ENCODE measurements at regions not wholly inside any gene's neighbourhood (a gene's known extent, or its start where the extent isn't known, plus 50 kb on each side); places are given as distances from the start of the nearest gene placed in this dataset.

- peaks cover 5% of the 10 kb centered on the region; the same call in 1 of the 2 replicates for H3K9me3 ChIP-seq (replicated peaks)
- no peaks in the 10 kb centered on the region for H3K36me3 ChIP-seq
Measured at GRCh38 chr9:115385383-115386122, 267.6 kb upstream of the TNC start.

DNA sequence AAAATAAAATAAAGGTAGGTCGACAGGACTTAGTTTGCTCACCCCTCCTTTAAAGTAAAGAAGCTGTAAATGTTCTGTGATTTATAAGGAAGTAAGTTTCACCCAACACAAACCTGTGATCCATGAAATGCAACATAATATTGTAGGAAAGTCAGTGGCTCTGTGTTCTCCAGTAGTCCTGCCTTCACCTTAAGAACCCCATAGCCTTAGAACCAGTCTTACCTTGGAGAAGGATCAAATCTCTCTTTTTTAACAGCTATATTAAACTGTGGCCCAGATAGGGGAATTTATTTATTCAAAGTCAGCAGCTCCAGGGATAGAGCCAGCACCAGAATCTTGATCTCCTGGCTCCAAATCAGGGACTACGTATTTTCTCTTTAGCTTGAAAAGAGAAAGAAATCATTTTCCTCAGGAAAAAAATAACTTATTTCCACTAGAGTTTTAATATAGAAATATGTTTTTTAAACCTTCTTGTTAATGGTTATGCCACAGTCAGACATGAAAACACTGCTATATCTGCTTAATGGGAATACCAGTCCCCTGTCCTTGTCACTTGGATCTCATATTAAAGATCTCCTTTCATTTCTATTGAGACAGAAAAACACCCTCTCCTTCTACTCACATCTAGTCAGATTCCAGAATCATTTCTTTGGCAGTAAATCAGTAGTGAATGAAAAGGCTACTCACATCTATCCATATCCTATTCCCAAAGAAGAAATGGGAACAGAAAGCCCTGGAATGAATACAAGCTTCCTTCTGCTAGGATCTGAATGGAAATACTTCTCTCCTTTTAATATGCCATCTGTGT is 269.2 kb upstream of the TNC start:
- Histone ChIP-seq H3K4me1 (replicated peaks) (no peaks in the 10 kb centered on the region), H3K27me3 (replicated peaks) (no peaks in the 10 kb centered on the region), H3K4me3 (no peak overlapping the region), H3K9me3 (replicated peaks) (peaks cover 5% of the 10 kb centered on the region; the same call in 1 of the 2 replicates), H3K36me3 (no peaks in the 10 kb centered on the region), H3K27ac (no peak overlapping the region)
- DNase-seq (ENCODE audit: low read depth in 1 of 2, low spot score in 2 of 2) = no peak

More at GRCh38 chr9:115385383-115386122, 267.6 kb upstream of the TNC start:
- DNase-seq (ENCODE audit: low read depth in 1 of 2, low spot score in 2 of 2) = no peak
- H3K4me1 ChIP-seq (replicated peaks) = no peaks in the 10 kb centered on the region
- H3K27ac ChIP-seq = no peak overlapping the region
- H3K27me3 ChIP-seq (replicated peaks) = no peaks in the 10 kb centered on the region
- no peak overlapping the region for H3K4me3 ChIP-seq

- DNase-seq (ENCODE audit: low read depth in 1 of 2, low spot score in 2 of 2) = no peak
- Histone ChIP-seq H3K9me3 (replicated peaks) (no peaks in the 10 kb centered on the region), H3K4me1 (replicated peaks) (peaks cover 10% of the 10 kb centered on the region), H3K4me3 (no peak overlapping the region), H3K27me3 (replicated peaks) (no peaks in the 10 kb centered on the region), H3K36me3 (no peaks in the 10 kb centered on the region), H3K27ac (no peak overlapping the region)
Measured at GRCh38 chr9:115391168-115391825, 273.3 kb upstream of the TNC start.

DNA sequence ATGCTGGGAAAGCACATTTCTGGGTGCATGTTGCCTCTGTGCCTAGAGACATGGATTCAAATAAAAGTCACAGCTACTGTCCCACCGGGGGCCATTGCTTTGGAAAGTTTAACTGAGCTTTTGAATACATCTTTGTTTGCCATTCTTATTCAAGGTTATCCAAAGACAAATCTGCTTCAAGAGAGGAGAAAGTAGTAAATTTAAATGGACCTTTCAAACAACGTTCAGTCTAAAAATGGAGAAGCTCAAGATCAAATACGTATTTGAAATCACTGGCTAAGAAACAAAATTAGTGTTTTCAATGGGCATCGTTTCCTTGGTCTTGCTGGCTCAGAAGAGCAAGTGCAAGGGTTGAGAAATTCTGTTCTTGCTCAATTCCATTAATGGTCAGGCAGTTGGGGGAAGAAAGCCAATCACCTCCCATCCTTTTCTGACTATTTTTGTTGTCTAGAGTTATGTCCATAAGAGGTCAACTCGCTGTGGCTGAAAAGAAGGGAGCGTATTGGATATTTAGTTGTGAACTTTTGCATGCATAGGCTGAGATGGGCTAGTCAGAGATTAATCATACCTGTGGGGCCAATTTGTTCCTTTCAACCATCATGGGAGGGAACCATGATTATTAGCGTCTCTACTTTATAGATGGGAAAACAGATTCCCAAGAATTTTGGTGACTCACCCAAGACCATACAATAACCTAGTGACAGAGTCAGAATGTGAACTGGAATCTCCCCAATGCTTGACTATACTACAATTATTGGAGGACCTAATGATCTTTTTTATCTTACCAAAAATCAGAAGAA is 276.2 kb upstream of the TNC start:
- Histone ChIP-seq H3K36me3 (no peaks in the 10 kb centered on the region), H3K9me3 (replicated peaks) (no peaks in the 10 kb centered on the region), H3K4me1 (replicated peaks) (peaks cover 12% of the 10 kb centered on the region), H3K27me3 (replicated peaks) (no peaks in the 10 kb centered on the region), H3K4me3 (no peak overlapping the region), H3K27ac (no peak overlapping the region)
- DNase-seq (ENCODE audit: low read depth in 1 of 2, low spot score in 2 of 2) = no peak

DNA sequence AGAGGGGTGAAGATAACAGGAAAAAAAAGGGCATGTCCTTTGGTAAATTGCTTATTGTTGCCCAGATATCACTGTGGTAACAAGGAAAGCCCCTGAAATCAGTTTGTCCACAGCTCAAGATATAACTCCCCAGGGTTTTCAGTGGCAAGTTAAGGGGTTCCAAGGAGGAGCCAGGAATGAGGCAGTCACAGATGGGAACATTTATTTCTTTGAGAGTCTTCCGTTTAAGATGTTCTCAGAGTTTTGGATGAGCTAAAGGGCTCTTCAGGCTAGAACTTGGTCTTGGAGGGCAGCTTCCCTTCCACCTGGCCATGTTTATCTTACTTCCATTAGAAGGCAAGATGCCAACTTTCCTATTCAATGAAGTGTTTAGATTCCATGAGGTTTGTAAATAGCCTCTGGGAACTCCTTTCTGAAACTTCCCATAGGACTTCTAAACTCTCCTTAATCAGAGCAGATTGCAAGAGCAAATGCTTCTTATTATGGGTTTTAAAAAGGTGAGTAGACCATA is 277.6 kb upstream of the TNC start:
- Histone ChIP-seq H3K4me3 (no peak overlapping the region), H3K9me3 (replicated peaks) (no peaks in the 10 kb centered on the region), H3K36me3 (no peaks in the 10 kb centered on the region), H3K27me3 (replicated peaks) (no peaks in the 10 kb centered on the region), H3K27ac (no peak overlapping the region), H3K4me1 (replicated peaks) (peaks cover 12% of the 10 kb centered on the region)
- DNase-seq (ENCODE audit: low read depth in 1 of 2, low spot score in 2 of 2) = peak in 1 of 2 experiments; percentile 28

DNA sequence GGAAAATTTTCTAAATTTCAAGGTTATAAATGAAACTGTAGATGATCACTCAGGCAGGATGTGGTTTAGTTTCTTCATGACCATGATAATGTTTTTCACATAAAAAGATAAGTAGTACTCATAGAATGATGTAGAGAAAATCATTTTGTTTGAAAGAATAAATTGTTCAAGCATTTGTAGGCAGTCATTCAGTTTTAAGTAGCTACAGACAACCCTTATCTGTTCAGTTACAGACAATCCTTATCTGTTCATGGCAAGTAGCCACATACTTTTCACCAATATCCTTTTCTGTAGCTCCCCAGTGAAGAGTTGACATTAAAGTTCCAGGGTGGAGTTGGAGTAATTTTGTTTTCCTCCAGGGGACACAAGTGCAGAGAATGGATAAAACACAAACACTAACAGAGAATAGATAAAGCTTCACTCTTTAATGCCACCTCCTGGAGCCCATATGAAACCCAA is 278.1 kb upstream of the TNC start:
- Histone ChIP-seq H3K4me1 (replicated peaks) (peaks cover 12% of the 10 kb centered on the region), H3K27me3 (replicated peaks) (no peaks in the 10 kb centered on the region), H3K27ac (no peak overlapping the region), H3K36me3 (no peaks in the 10 kb centered on the region), H3K4me3 (no peak overlapping the region), H3K9me3 (replicated peaks) (no peaks in the 10 kb centered on the region)
- DNase-seq (ENCODE audit: low read depth in 1 of 2, low spot score in 2 of 2) = no peak

- no peak for DNase-seq (ENCODE audit: low read depth in 1 of 2, low spot score in 2 of 2)
Measured at GRCh38 chr9:115397591-115398312, 279.8 kb upstream of the TNC start.

GRCh38 chr9:115398313-115398650 is 280.3 kb upstream of the TNC start:
- no peaks in the 10 kb centered on the region for H3K36me3 ChIP-seq
- no peak overlapping the region for H3K4me3 ChIP-seq
- peaks cover 12% of the 10 kb centered on the region for H3K4me1 ChIP-seq (replicated peaks)
- H3K27me3 ChIP-seq (replicated peaks) = no peaks in the 10 kb centered on the region
- H3K27ac ChIP-seq = no peak overlapping the region
- no peaks in the 10 kb centered on the region for H3K9me3 ChIP-seq (replicated peaks)
- DNase-seq (ENCODE audit: low read depth in 1 of 2, low spot score in 2 of 2) = no peak

More at GRCh38 chr9:115397591-115398312, 279.8 kb upstream of the TNC start:
- Histone ChIP-seq H3K4me3 (no peak overlapping the region), H3K27me3 (replicated peaks) (no peaks in the 10 kb centered on the region), H3K27ac (no peak overlapping the region), H3K36me3 (no peaks in the 10 kb centered on the region), H3K9me3 (replicated peaks) (no peaks in the 10 kb centered on the region), H3K4me1 (replicated peaks) (peaks cover 12% of the 10 kb centered on the region)

GRCh38 chr9:115398996-115399395 is 281.0 kb upstream of the TNC start:
- Histone ChIP-seq H3K4me1 (replicated peaks) (peaks cover 12% of the 10 kb centered on the region), H3K9me3 (replicated peaks) (no peaks in the 10 kb centered on the region), H3K27me3 (replicated peaks) (no peaks in the 10 kb centered on the region), H3K36me3 (no peaks in the 10 kb centered on the region), H3K4me3 (no peak overlapping the region), H3K27ac (no peak overlapping the region)
- DNase-seq (ENCODE audit: low read depth in 1 of 2, low spot score in 2 of 2) = no peak

DNA sequence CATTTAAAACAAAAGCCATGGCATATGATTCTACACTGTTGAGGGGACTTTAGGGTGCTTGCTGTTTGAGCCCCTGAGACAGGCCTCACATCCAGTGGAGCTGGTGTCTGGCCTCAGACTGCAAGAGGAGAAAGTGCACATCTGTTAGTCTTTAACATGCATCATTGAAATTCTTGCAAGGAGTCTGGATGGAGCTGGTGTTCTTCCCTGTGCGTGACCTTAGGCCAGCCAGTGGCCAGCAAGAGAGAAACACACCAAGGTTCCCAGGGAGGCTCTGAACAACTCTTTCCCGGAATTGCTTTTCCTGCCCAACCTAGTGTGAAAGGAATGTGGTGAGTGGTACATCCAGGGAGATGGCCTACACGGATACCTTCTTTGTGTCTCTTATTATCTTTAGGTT is 282.8 kb upstream of the TNC start:
- Histone ChIP-seq H3K4me1 (replicated peaks) (peaks cover 7% of the 10 kb centered on the region), H3K9me3 (replicated peaks) (no peaks in the 10 kb centered on the region), H3K4me3 (no peak overlapping the region), H3K27me3 (replicated peaks) (no peaks in the 10 kb centered on the region), H3K36me3 (no peaks in the 10 kb centered on the region), H3K27ac (no peak overlapping the region)
- DNase-seq (ENCODE audit: low read depth in 1 of 2, low spot score in 2 of 2) = peak in 1 of 2 experiments; percentile 10

DNA sequence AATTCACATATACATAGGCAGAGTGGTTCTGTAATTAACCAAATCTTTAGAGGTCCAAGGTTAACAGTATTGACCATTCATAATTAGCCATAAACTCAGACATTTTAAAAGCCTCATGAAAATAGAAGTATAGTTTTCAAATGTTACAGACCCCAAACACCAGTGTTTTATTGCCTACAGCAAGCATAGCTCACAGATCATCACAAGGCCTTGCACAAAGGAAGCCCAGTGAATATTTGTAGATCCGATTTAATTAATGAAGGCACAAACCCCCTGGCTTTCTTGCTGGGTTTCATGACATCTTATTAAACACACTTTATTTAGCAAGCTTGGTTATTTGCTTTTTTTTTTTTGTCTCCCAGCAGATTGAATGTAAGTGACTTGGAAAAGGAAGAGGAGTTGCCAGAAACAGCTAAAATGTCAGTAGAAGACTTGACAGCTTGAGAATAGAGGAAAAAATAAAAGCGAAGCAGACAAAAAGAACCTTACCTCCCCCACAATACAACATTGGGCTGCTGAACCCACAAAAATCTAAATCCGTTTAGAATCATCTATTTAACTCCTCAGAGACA is 283.9 kb upstream of the TNC start:
- Histone ChIP-seq H3K4me3 (no peak overlapping the region), H3K36me3 (no peaks in the 10 kb centered on the region), H3K9me3 (replicated peaks) (no peaks in the 10 kb centered on the region), H3K27me3 (replicated peaks) (no peaks in the 10 kb centered on the region), H3K27ac (no peak overlapping the region), H3K4me1 (replicated peaks) (no peaks in the 10 kb centered on the region)
- no peak for DNase-seq (ENCODE audit: low read depth in 1 of 2, low spot score in 2 of 2)

- DNase-seq (ENCODE audit: low read depth in 1 of 2, low spot score in 2 of 2) = no peak
- H3K36me3 ChIP-seq = no peaks in the 10 kb centered on the region
- no peak overlapping the region for H3K4me3 ChIP-seq
- H3K27me3 ChIP-seq (replicated peaks) = no peaks in the 10 kb centered on the region
- no peak overlapping the region for H3K27ac ChIP-seq
- 0 out of 2 replicates have a peak, but pooled peaks cover 1% of the 10 kb centered on the region for H3K9me3 ChIP-seq (replicated peaks)
- H3K4me1 ChIP-seq (replicated peaks) = peaks cover 3% of the 10 kb centered on the region; the same call in 1 of the 2 replicates
Measured at GRCh38 chr9:115403753-115404152, 285.8 kb upstream of the TNC start.

Measured in SJSA1 (cell line).